Body of pancreas (tissue), 4 donors: ENCODE measurements at regions not wholly inside any gene's neighbourhood (a gene's known extent, or its start where the extent isn't known, plus 50 kb on each side); places are given as distances from the start of the nearest gene placed in this dataset.

Experiments used
- ATAC-seq: fragments of 150-250 bp; one replicate; pipeline ENCODE4 v1.9.1; 2016
- DNase-seq, 4 donors: peaks; one replicate each; pipeline ENCODE4 v3.0.0-alpha.2; 2019
- H3K27ac ChIP-seq, 4 donors: fragments of 200-600 bp; sonication (generic); 1 replicate in 3 of 4; 2 replicates in 1 of 4; pipeline versions ENCODE4 v1.5.1 to v1.6.1; 2016 to 2019; ENCODE audit warnings: mild to moderate bottlenecking in 1 of 4, mixed read lengths in 1 of 4, moderate library complexity in 1 of 4
- H3K27me3 ChIP-seq, 2 donors: fragments of 200-600 bp; sonication (generic); one replicate each; pipeline ENCODE4 v1.6.0; 2016; ENCODE audit warnings: mild to moderate bottlenecking in 1 of 2
- H3K36me3 ChIP-seq, 2 donors: fragments of 200-600 bp; sonication (generic); replicated peaks in 1 of 2; 2 replicates each; pipeline ENCODE4 v1.5.1; 2016; ENCODE audit warnings: low read depth in 2 of 2; ENCODE audit not compliant: insufficient read depth in 1 of 2
- H3K4me1 ChIP-seq: fragments of 200-600 bp; sonication (generic); one replicate; pipeline ENCODE4 v1.6.0; 2016
- H3K4me3 ChIP-seq, 2 donors: fragments of 200-600 bp; sonication (generic); 1 replicate in 1 of 2; 2 replicates in 1 of 2; pipeline ENCODE4 v1.5.1; 2016 to 2019
- H3K9me3 ChIP-seq, 3 donors: fragments of 200-600 bp; sonication (generic); 1 replicate in 2 of 3; 2 replicates in 1 of 3; pipeline ENCODE4 v1.5.1; 2016
- POLR2A ChIP-seq, 3 donors: fragments of 450-650 bp; IDR thresholded peaks; one replicate each; pipeline ENCODE4 v1.6.1; 2016; ENCODE audit warnings: antibody characterized with exemption in 3 of 3, mild to moderate bottlenecking in 2 of 3
- WGBS, 2 donors: methylation state at CpG; one replicate each; pipeline ENCODE4 v1.1.5; 2017; 5-methylcytosine and 5-hydroxymethylcytosine counted together
- intact Hi-C: fragments of 100-400 bp; cut with DNase I; formaldehyde crosslinking; loops from one replicate; pipeline ENCODE4 v1.15.1; 2023
- TF ChIP-seq, protein P1 (sequence below), 7 experiments: fragments of 450-650 bp in 4 of 7; fragments of 200-600 bp in 3 of 7; sonication (generic) in 3 of 7; IDR thresholded peaks; one replicate each; pipeline ENCODE4 v1.5.1; 2016 to 2019; ENCODE audit warnings: antibody characterized with exemption in 7 of 7

DNA sequence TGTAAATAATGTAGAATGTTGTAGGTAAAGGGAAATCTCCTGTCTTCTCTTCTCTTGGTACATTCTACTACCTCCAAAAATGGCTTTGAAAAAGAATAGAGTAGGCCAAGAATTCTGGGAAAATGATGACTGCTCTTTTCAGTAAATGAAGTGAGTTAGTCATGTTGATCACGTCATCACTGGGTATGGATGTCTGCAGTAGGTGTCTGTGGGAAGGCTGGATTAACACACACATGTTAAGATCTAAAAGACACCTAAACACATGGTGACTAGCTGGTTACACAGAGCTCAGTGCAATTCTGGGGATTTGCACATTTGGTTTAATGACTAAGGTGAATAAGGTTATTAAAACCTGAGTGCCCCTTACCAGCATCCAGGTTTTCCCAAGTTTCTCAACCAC, 161.5 kb downstream of the CEP120 start:
- 60 to 82% methylated on average over 1 of the region's 1 CpG for WGBS, 2 donors
- H3K4me3 ChIP-seq = no peak overlapping the region
- ATAC-seq = no peak
- H3K9me3 ChIP-seq = peaks cover 0 to 7% (median 0%) of the 10 kb centered on the region in 3 donors
- no peaks in the 10 kb centered on the region for H3K27me3 ChIP-seq
- no peaks in the 10 kb centered on the region for H3K36me3 ChIP-seq
- H3K4me1 ChIP-seq = no peaks in the 10 kb centered on the region
- TF ChIP-seq, protein P1, sequence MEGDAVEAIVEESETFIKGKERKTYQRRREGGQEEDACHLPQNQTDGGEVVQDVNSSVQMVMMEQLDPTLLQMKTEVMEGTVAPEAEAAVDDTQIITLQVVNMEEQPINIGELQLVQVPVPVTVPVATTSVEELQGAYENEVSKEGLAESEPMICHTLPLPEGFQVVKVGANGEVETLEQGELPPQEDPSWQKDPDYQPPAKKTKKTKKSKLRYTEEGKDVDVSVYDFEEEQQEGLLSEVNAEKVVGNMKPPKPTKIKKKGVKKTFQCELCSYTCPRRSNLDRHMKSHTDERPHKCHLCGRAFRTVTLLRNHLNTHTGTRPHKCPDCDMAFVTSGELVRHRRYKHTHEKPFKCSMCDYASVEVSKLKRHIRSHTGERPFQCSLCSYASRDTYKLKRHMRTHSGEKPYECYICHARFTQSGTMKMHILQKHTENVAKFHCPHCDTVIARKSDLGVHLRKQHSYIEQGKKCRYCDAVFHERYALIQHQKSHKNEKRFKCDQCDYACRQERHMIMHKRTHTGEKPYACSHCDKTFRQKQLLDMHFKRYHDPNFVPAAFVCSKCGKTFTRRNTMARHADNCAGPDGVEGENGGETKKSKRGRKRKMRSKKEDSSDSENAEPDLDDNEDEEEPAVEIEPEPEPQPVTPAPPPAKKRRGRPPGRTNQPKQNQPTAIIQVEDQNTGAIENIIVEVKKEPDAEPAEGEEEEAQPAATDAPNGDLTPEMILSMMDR (IDR thresholded peaks at IDR 0.05) = no peak
- TF ChIP-seq POLR2A (IDR thresholded peaks at IDR 0.05) = no peak
- no peak overlapping the region for H3K27ac ChIP-seq
- intact Hi-C loops = no loop called here
- no peak for DNase-seq

- DNase-seq = no peak
- Histone ChIP-seq H3K4me1 (no peaks in the 10 kb centered on the region), H3K27ac (no peak overlapping the region), H3K4me3 (no peak overlapping the region), H3K9me3 (no peaks in the 10 kb centered on the region), H3K36me3 (no peaks in the 10 kb centered on the region), H3K27me3 (no peaks in the 10 kb centered on the region)
- WGBS, 2 donors = 53 to 54% methylated on average over 2 of the region's 2 CpGs
- intact Hi-C loops = no loop called here
- ATAC-seq = no peak
- TF ChIP-seq, protein P1 (IDR thresholded peaks at IDR 0.05) = no peak
- no peak for TF ChIP-seq POLR2A (IDR thresholded peaks at IDR 0.05)
Observed at GRCh38 chr5:123249446-123249845, 160.4 kb downstream of the PRDM6 start.

DNA sequence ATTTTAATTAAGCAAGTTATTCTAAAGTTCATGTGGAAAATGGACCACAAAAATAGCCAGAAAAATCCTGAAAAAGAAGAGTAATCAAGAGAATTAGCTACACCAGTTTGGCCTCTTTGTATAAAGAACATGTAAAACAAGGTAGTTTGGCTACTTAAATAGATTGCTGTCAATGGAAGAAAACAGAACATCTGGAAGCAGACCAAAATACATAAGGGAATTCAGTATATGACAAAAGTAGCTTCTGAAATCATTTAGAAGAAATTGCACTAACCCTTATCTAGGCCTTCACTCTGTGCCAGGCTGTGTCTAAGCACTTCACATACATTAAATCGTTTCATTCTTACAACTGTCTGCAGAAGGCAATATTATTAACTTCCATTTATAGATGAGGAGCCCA, 156.6 kb downstream of the PRDM6 start:
- Histone ChIP-seq H3K27ac (no peak overlapping the region), H3K4me1 (no peaks in the 10 kb centered on the region), H3K36me3 (no peaks in the 10 kb centered on the region), H3K9me3 (no peaks in the 10 kb centered on the region), H3K27me3 (no peaks in the 10 kb centered on the region), H3K4me3 (no peak overlapping the region)
- WGBS, 2 donors = 62 to 71% methylated on average over 1 of the region's 1 CpG
- no peak for TF ChIP-seq POLR2A (IDR thresholded peaks at IDR 0.05)
- TF ChIP-seq, protein P1 (IDR thresholded peaks at IDR 0.05) = no peak
- DNase-seq (no peak), ATAC-seq (no peak)
- intact Hi-C loops = no loop called here

- Histone ChIP-seq H3K27me3 (no peaks in the 10 kb centered on the region), H3K36me3 (no peaks in the 10 kb centered on the region), H3K27ac (no peak overlapping the region), H3K9me3 (no peaks in the 10 kb centered on the region), H3K4me3 (no peak overlapping the region), H3K4me1 (no peaks in the 10 kb centered on the region)
- TF ChIP-seq, protein P1 (IDR thresholded peaks at IDR 0.05) = no peak
- no peak for TF ChIP-seq POLR2A (IDR thresholded peaks at IDR 0.05)
- DNase-seq = no peak
- ATAC-seq = no peak
- WGBS, 2 donors = 55 to 64% methylated on average over 2 of the region's 2 CpGs
- intact Hi-C loops = no loop called here
Observed at GRCh38 chr5:123244458-123244857, 155.4 kb downstream of the PRDM6 start.
